ENCODE measurements at regions not wholly inside any gene's neighbourhood (a gene's known extent, or its start where the extent isn't known, plus 50 kb on each side); places are given as distances from the start of the nearest gene placed in this dataset.

DNA sequence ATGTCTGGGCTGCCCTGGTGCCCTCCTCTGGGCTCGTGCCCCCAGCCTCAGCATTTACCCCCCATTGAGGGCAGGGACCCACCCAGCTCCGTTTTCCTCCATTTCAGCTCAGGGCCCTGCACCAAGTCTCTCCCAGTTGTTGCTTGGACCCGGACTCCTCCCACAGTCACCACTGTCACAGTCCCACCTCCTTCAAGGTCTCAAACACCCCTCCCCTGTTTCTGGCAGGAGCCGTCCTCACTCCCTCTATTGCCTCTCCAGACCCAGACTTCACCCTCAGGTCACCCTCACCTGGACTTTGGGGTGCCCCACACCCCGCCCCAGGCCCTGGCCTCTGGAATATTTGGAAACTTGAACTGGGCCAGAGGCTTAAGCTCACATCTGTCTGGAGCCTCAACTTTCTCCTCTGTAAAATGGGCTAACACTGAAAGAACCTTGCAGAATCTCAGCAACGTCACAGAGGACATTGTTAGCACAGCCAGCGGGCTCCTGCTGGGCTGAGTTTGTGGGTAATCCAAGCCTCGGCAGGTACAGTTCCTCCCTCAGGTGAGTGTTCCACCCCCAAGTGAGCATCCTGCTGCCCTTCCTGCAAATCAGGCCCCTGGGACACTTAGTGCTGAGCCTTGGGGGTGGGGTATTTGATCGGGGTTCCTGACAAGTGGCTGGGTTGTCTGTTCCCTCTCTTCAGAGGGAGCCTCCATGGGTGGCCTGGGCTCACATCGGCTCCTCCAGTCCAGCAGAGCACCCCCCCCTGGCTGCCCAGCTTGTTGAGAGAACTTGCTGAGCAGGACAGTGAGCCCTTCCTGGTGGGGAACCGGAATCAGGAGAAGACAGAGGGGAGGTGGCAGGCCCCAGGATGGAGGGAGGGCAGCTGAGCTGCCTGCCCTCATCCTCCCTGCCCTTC is 130.1 kb downstream of the C9orf50 start:
- DNase-seq = no peak
- Histone ChIP-seq H3K36me3 (no peaks in the 10 kb centered on the region), H3K27me3 (no peaks in the 10 kb centered on the region), H3K4me1 (peaks cover 4% of the 10 kb centered on the region), H3K27ac (peak overlapping the region; percentile 83), H3K9me3 (no peaks in the 10 kb centered on the region), H3K9ac (ENCODE audit: low read depth in 2 of 2, low read length in 2 of 2) (peak overlapping the region; percentile 76 to 90), H3K4me3 (no peak overlapping the region)
- intact Hi-C loops (cut with DNase I) = loop anchor here (10.0 kb wide), 1 partner anchor 346 kb away; no protein-coding TSS in a partner anchor
- TF ChIP-seq, protein P1, sequence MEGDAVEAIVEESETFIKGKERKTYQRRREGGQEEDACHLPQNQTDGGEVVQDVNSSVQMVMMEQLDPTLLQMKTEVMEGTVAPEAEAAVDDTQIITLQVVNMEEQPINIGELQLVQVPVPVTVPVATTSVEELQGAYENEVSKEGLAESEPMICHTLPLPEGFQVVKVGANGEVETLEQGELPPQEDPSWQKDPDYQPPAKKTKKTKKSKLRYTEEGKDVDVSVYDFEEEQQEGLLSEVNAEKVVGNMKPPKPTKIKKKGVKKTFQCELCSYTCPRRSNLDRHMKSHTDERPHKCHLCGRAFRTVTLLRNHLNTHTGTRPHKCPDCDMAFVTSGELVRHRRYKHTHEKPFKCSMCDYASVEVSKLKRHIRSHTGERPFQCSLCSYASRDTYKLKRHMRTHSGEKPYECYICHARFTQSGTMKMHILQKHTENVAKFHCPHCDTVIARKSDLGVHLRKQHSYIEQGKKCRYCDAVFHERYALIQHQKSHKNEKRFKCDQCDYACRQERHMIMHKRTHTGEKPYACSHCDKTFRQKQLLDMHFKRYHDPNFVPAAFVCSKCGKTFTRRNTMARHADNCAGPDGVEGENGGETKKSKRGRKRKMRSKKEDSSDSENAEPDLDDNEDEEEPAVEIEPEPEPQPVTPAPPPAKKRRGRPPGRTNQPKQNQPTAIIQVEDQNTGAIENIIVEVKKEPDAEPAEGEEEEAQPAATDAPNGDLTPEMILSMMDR (IDR thresholded peaks at IDR 0.05) = no peak

DNA sequence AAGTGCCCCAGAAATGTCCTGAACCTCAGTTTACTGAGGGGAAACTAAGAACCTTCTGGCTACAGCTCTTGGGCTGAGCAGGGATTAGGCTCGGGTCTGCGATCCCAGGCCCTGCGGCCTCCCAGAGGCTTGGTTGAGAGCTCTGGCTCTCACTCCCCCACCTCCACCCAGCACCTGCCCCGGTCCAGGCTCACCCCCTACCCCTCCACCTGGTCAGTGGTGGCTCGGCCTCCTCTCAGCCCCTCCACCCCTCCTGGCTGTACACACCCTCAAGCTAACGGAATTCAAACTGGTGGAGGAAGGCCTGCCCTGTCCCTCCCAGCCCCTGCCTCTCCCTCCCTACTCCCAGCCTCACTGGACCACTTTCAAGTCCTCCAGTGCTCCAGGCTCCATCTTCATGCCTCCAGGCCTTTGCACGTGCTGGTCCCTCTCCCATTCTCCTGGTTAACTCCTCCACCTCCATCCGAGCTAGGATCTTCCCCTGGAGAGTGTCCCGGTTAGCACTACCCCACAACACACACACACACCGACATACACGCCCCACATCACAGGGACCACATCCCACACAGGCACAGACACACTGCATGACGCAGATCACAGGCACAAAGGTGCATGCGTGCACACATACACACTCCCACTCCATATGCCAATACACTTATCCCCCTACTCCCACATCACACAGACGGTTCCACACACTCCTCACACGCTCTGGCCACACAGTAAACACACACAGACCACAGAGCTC is 130.9 kb downstream of the C9orf50 start:
- intact Hi-C loops (cut with DNase I) = loop anchor here (10.0 kb wide), 1 partner anchor 345 kb away; no protein-coding TSS in a partner anchor
- peak overlapping the region; percentile 76 to 90 for H3K9ac ChIP-seq (ENCODE audit: low read depth in 2 of 2, low read length in 2 of 2)
- TF ChIP-seq, protein P1 (IDR thresholded peaks at IDR 0.05) = no peak
- DNase-seq = no peak
- H3K27ac ChIP-seq = peak overlapping the region; percentile 83
- H3K4me3 ChIP-seq = peak overlapping the region; percentile 39
- H3K9me3 ChIP-seq = no peaks in the 10 kb centered on the region
- no peaks in the 10 kb centered on the region for H3K27me3 ChIP-seq
- H3K4me1 ChIP-seq = peaks cover 3% of the 10 kb centered on the region
- no peaks in the 10 kb centered on the region for H3K36me3 ChIP-seq

DNA sequence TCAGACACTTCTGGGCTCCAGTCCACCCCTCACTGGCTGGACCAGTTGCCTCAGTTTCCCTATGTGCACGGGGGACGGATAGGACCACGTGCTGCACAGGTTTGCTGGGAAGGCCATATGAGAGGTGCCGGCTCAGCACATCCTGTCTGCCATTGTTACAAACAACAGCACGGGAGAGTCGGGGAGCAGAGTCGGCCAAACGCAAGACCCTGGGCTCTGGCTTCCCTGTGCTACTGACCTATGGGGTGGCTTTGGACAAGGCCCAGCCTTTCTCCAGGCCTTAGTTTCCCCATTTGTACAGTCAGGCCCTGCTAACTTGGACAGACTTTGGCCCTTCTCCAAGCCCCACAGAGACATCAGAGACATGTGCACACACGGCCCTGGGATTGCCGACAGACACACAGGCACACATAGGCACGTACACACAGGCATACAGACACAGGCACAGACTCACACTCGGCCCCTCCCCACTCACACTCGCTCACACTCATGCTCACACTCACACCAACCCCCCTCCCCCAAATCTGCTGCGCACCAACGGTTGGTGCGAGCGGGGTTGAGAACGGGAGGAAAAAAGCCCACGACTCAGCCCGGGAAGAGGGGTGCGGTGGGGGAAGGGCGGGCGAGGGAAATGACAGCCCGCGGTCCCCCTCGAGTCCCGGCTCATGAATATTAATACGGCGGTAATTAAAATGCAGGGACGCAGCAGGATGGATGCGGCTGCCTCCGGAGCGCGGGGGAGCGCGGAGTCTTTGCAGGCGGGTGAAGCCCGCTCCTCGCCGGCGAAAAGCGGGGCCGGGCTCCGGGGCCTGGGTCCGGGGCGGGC is 133.0 kb downstream of the C9orf50 start:
- Histone ChIP-seq H3K27ac (peak overlapping the region; percentile 83), H3K4me1 (peaks cover 10% of the 10 kb centered on the region), H3K4me3 (peak overlapping the region; percentile 39), H3K9me3 (no peaks in the 10 kb centered on the region), H3K36me3 (no peaks in the 10 kb centered on the region), H3K27me3 (no peaks in the 10 kb centered on the region), H3K9ac (ENCODE audit: low read depth in 2 of 2, low read length in 2 of 2) (peak overlapping the region; percentile 69 to 81)
- intact Hi-C loops (cut with DNase I) = no loop called here
- TF ChIP-seq, protein P1 (IDR thresholded peaks at IDR 0.05) = no peak
- DNase-seq = no peak

DNA sequence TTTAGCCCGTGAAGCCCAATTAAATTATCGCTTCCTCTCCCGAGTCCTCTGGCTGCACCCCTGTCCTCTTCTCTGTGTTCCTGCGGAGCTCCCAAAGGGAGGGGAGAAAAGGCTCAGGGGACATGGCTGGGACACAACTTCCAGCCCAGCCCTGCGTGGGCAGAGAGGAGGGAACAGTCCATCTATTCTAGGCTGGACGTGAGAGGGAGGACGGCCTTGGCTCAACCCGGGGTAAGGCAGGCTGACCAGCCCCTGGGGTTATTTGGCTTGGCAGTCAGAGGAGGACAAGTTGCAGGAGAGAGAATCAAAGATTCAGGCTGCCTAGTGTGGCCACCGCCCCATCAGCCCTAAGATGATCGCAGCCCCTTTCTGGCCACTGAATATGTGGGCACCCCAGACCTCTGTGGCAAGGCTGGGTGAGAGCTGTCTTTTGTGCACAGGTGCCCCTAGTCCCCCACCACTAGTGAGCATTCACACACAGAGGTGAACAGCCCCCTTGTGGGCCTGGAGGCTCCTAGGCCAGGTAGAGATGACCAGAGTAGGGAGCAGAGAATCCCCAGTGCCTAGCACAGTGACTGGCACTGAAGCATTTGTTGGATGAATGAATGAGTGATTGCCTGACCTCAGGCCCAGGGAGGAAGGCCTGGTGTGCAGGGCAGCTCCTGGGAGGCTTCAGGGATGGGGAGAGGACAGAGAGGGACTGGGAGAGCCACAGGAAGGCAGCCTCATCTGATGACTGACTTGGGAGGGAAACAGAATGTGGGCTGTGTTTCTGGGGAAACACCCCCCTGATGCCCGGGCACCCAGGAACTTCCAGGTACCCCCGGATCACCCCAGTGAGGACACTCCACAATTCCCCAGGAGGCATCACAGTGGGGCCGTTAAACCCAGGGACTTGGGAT is 133.9 kb downstream of the C9orf50 start:
- no peaks in the 10 kb centered on the region for H3K36me3 ChIP-seq
- peak overlapping the region; percentile 69 to 81 for H3K9ac ChIP-seq (ENCODE audit: low read depth in 2 of 2, low read length in 2 of 2)
- H3K4me1 ChIP-seq = peaks cover 10% of the 10 kb centered on the region
- no peak for DNase-seq
- TF ChIP-seq, protein P1 (IDR thresholded peaks at IDR 0.05) = no peak
- no peaks in the 10 kb centered on the region for H3K9me3 ChIP-seq
- H3K27me3 ChIP-seq = no peaks in the 10 kb centered on the region
- intact Hi-C loops (cut with DNase I) = no loop called here
- H3K27ac ChIP-seq = peak overlapping the region; percentile 83
- H3K4me3 ChIP-seq = no peak overlapping the region

Data from colonic mucosa (tissue), 4 donors.